ENCODE measurements at regions not wholly inside any gene's neighbourhood (a gene's known extent, or its start where the extent isn't known, plus 50 kb on each side); places are given as distances from the start of the nearest gene placed in this dataset.

DNA sequence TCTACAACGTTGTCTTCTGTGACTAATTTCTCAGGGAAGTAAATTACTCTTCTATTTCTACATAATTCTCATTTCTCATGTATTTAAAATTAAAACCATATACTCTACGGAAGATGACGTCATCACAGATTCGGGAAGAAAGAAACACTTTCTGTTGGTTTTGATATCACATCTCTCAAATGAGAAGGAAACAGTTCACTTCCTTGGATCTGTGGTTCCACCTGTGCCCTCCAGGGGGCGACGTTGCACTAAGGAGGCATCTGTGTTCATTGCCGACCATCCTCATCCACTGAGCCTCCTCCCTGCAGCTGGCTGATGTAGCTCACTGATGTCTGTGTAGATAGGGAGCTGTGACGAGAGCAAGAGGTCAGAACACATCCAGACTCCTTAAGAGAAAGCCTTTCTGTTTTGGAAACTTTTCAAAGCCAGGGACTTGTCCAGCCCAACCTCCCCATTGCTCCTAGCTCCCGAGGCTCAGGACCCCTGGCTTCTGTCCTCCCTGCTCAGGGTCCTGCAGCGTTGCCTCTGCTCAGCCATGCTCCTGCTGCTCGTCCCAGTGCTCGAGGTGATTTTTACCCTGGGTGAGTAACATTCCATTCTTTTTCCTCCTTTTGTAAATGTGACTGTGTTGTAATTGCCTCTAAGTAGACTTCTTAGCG lies 172.7 kb upstream of the OR4E1 start:
- Histone ChIP-seq H3K9me3 (no peaks in the 10 kb centered on the region), H3K27me3 (no peaks in the 10 kb centered on the region), H3K4me3 (no peak overlapping the region), H3K27ac (no peak overlapping the region), H3K36me3 (no peaks in the 10 kb centered on the region), H3K4me1 (no peaks in the 10 kb centered on the region)
- DNase-seq (ENCODE audit: low spot score in 2 of 2), result no peak
- intact Hi-C loops (cut with DNase I), result no loop called here
- TF ChIP-seq, protein P1, sequence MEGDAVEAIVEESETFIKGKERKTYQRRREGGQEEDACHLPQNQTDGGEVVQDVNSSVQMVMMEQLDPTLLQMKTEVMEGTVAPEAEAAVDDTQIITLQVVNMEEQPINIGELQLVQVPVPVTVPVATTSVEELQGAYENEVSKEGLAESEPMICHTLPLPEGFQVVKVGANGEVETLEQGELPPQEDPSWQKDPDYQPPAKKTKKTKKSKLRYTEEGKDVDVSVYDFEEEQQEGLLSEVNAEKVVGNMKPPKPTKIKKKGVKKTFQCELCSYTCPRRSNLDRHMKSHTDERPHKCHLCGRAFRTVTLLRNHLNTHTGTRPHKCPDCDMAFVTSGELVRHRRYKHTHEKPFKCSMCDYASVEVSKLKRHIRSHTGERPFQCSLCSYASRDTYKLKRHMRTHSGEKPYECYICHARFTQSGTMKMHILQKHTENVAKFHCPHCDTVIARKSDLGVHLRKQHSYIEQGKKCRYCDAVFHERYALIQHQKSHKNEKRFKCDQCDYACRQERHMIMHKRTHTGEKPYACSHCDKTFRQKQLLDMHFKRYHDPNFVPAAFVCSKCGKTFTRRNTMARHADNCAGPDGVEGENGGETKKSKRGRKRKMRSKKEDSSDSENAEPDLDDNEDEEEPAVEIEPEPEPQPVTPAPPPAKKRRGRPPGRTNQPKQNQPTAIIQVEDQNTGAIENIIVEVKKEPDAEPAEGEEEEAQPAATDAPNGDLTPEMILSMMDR (IDR thresholded peaks at IDR 0.05), result no peak

DNA sequence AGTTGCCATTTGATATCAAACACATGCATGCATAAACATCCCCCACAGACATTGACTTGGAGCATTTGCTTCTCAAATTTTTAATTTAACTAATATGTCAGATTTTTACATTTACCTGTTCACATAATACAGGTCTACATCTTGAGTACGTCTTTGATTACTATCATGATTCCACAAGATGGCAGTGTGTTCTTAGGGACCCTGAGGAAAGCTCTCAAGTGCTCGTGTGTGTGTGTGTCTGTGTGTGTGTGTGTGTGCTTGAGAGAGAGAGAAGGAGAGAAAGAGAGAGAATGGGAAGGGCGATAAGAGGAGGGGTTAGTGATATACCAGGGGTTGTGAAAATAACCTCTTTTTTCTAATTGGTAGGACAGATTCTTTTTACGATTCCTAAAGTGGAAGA lies 167.1 kb upstream of the OR4E1 start:
- no peak for DNase-seq (ENCODE audit: low spot score in 2 of 2)
- intact Hi-C loops (cut with DNase I), result no loop called here
- TF ChIP-seq, protein P1 (IDR thresholded peaks at IDR 0.05), result no peak

DNA sequence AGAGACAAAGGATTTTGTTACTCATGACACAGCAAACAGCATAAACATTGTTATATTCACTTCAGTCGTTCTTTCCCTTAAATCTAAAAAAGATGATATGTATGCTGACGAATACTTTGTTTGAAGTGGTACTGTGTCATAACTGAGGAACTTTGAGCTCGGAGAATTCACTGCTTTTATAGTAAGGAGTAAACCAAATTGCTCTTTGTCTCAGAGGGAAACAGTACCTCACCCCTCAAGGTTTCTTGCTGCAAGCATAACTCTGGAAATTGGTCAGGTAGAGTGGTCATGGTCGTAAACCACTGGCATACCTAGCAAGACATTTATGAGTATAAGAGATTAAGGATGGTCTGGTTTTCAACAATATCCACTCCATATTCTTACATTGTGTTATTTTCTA lies 160.2 kb upstream of the OR4E1 start:
- no peak for DNase-seq (ENCODE audit: low spot score in 2 of 2)
- H3K36me3 ChIP-seq, result no peaks in the 10 kb centered on the region
- no peaks in the 10 kb centered on the region for H3K4me1 ChIP-seq
- H3K27ac ChIP-seq, result no peak overlapping the region
- no peak overlapping the region for H3K4me3 ChIP-seq
- no peaks in the 10 kb centered on the region for H3K9me3 ChIP-seq
- no peaks in the 10 kb centered on the region for H3K27me3 ChIP-seq
- intact Hi-C loops (cut with DNase I), result no loop called here
- TF ChIP-seq, protein P1 (IDR thresholded peaks at IDR 0.05), result no peak

More for the DNA sequence above, 167.1 kb upstream of the OR4E1 start:
- Histone ChIP-seq H3K27me3 (no peaks in the 10 kb centered on the region), H3K4me1 (no peaks in the 10 kb centered on the region), H3K27ac (no peak overlapping the region), H3K4me3 (no peak overlapping the region), H3K36me3 (no peaks in the 10 kb centered on the region), H3K9me3 (no peaks in the 10 kb centered on the region)

DNA sequence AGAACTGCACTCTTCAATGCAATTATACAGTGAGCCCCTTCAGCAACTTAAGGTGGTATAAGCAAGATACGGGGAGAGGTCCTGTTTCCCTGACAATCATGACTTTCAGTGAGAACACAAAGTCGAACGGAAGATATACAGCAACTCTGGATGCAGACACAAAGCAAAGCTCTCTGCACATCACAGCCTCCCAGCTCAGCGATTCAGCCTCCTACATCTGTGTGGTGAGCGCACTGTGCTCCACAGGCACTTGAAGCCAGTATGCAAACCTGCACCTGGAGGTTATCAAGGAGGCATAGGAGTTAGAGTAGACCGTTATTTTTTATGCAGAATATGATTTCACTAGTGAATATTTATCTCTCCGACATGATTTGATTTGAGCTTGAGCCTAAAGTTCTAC lies 152.2 kb upstream of the OR4E1 start:
- H3K36me3 ChIP-seq, result no peaks in the 10 kb centered on the region
- intact Hi-C loops (cut with DNase I), result no loop called here

DNA sequence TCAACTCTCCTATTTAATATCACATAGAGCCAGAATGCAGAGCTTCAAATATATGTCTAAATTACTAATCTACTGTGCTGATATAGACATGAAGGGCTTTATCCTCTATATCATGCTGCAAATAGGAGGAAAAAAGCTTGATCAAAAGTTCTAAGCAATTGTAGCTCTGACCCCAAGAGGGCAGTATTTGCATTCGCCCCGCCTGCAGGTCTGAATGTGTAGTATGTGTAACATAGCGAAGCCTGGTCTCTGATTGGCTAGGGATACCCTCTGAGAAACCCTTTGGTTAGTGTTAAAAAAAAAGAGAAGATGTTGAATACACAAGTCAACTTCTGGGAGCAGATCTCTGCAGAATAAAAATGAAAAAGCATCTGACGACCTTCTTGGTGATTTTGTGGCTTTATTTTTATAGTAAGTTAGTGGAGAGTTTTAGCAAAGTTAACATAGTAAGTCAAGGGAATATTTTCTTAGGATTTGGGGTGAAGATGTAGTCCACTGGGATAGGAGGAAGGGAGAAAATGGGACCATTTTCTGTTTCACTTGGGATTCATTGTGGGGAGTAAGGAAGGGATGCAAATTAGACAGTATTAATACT lies 151.6 kb upstream of the OR4E1 start:
- Histone ChIP-seq H3K4me1 (no peaks in the 10 kb centered on the region), H3K27me3 (no peaks in the 10 kb centered on the region), H3K27ac (no peak overlapping the region), H3K9me3 (no peaks in the 10 kb centered on the region), H3K4me3 (no peak overlapping the region), H3K36me3 (no peaks in the 10 kb centered on the region)
- intact Hi-C loops (cut with DNase I), result no loop called here
- TF ChIP-seq, protein P1 (IDR thresholded peaks at IDR 0.05), result peak in 1 of 3 experiments; percentile 13
- no peak for DNase-seq (ENCODE audit: low spot score in 2 of 2)

More for the DNA sequence above, 152.2 kb upstream of the OR4E1 start:
- Histone ChIP-seq H3K27me3 (no peaks in the 10 kb centered on the region), H3K4me1 (no peaks in the 10 kb centered on the region), H3K9me3 (no peaks in the 10 kb centered on the region), H3K4me3 (no peak overlapping the region), H3K27ac (no peak overlapping the region)
- no peak for DNase-seq (ENCODE audit: low spot score in 2 of 2)
- TF ChIP-seq, protein P1 (IDR thresholded peaks at IDR 0.05), result no peak

All from ascending aorta (tissue), 2 donors.